ENCODE measurements at regions not wholly inside any gene's neighbourhood (a gene's known extent, or its start where the extent isn't known, plus 50 kb on each side); places are given as distances from the start of the nearest gene placed in this dataset.

GRCh38 chr16:80074329-80074728, 466.5 kb upstream of the DYNLRB2 start:
- TF ChIP-seq, protein P1, sequence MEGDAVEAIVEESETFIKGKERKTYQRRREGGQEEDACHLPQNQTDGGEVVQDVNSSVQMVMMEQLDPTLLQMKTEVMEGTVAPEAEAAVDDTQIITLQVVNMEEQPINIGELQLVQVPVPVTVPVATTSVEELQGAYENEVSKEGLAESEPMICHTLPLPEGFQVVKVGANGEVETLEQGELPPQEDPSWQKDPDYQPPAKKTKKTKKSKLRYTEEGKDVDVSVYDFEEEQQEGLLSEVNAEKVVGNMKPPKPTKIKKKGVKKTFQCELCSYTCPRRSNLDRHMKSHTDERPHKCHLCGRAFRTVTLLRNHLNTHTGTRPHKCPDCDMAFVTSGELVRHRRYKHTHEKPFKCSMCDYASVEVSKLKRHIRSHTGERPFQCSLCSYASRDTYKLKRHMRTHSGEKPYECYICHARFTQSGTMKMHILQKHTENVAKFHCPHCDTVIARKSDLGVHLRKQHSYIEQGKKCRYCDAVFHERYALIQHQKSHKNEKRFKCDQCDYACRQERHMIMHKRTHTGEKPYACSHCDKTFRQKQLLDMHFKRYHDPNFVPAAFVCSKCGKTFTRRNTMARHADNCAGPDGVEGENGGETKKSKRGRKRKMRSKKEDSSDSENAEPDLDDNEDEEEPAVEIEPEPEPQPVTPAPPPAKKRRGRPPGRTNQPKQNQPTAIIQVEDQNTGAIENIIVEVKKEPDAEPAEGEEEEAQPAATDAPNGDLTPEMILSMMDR (conservative IDR thresholded peaks at IDR 0.05 in 1 of 2, IDR thresholded peaks at IDR 0.05 in 1 of 2; ENCODE audit: extremely low read depth in 1 of 2, insufficient read depth in 1 of 2, low read depth in 1 of 2, low read length in 2 of 2) = no peak
- TF ChIP-seq EZH2 (IDR thresholded peaks at IDR 0.05; ENCODE audit: borderline replicate concordance, low read length) = no peak
